ENCODE measurements at regions not wholly inside any gene's neighbourhood (a gene's known extent, or its start where the extent isn't known, plus 50 kb on each side); places are given as distances from the start of the nearest gene placed in this dataset.

GRCh38 chr20:48171626-48172356, 386.5 kb upstream of the SULF2 start:
- H3K4me3 ChIP-seq (ENCODE audit: low read length) = no peak overlapping the region
- no peaks in the 10 kb centered on the region for H3K9me3 ChIP-seq (ENCODE audit: control insufficient read depth, low read depth, low read length)
- WGBS (ENCODE audit: insufficient coverage, low lambda C conversion rate) = no CpG with 5 or more reads among the region's 10 CpGs
- no peak for DNase-seq
- H3K4me1 ChIP-seq (ENCODE audit: control insufficient read depth, insufficient read depth, low read length) = peaks cover 8% of the 10 kb centered on the region
- H3K27ac ChIP-seq (ENCODE audit: low read length) = no peak overlapping the region
- no peaks in the 10 kb centered on the region for H3K36me3 ChIP-seq (ENCODE audit: control insufficient read depth, insufficient read depth, low read length)
- H3K27me3 ChIP-seq (ENCODE audit: control insufficient read depth, insufficient read depth, low read length) = no peaks in the 10 kb centered on the region

GRCh38 chr20:48171071-48171470, 385.8 kb upstream of the SULF2 start:
- no peaks in the 10 kb centered on the region for H3K27me3 ChIP-seq (ENCODE audit: control insufficient read depth, insufficient read depth, low read length)
- H3K4me1 ChIP-seq (ENCODE audit: control insufficient read depth, insufficient read depth, low read length) = peaks cover 12% of the 10 kb centered on the region
- no peak overlapping the region for H3K4me3 ChIP-seq (ENCODE audit: low read length)
- no peaks in the 10 kb centered on the region for H3K9me3 ChIP-seq (ENCODE audit: control insufficient read depth, low read depth, low read length)
- 90% methylated on average over 2 of the region's 6 CpGs for WGBS (ENCODE audit: insufficient coverage, low lambda C conversion rate)
- no peak overlapping the region for H3K27ac ChIP-seq (ENCODE audit: low read length)
- no peaks in the 10 kb centered on the region for H3K36me3 ChIP-seq (ENCODE audit: control insufficient read depth, insufficient read depth, low read length)
- no peak for DNase-seq

DNA sequence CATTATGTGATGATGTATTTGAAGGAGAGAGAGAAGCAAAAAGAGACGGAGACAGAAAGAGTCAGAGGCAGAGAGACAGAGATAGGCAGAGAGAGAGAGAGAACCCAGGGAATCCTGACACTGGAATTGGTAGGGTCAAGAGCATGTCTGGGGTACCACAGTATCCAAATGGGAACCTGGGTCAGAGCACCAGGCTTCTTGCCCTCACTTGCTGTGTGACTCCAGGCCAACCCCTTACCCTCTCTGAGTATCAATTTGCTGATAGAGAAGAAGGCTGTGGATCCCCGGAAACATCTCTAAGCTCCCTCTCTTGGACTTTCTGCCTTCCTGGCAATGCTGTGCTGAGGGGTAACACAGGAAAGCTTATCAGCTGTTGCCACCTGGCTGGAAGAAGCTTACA, 385.3 kb upstream of the SULF2 start:
- H3K4me1 ChIP-seq (ENCODE audit: control insufficient read depth, insufficient read depth, low read length) = peaks cover 12% of the 10 kb centered on the region
- H3K27me3 ChIP-seq (ENCODE audit: control insufficient read depth, insufficient read depth, low read length) = no peaks in the 10 kb centered on the region
- H3K27ac ChIP-seq (ENCODE audit: low read length) = no peak overlapping the region
- no peak for DNase-seq
- 100% methylated on average over 1 of the region's 2 CpGs for WGBS (ENCODE audit: insufficient coverage, low lambda C conversion rate)
- no peaks in the 10 kb centered on the region for H3K36me3 ChIP-seq (ENCODE audit: control insufficient read depth, insufficient read depth, low read length)
- H3K9me3 ChIP-seq (ENCODE audit: control insufficient read depth, low read depth, low read length) = no peaks in the 10 kb centered on the region
- H3K4me3 ChIP-seq (ENCODE audit: low read length) = no peak overlapping the region

- H3K36me3 ChIP-seq (ENCODE audit: control insufficient read depth, insufficient read depth, low read length) = no peaks in the 10 kb centered on the region
- peaks cover 12% of the 10 kb centered on the region for H3K4me1 ChIP-seq (ENCODE audit: control insufficient read depth, insufficient read depth, low read length)
- H3K4me3 ChIP-seq (ENCODE audit: low read length) = no peak overlapping the region
- DNase-seq = no peak
- no peaks in the 10 kb centered on the region for H3K27me3 ChIP-seq (ENCODE audit: control insufficient read depth, insufficient read depth, low read length)
- no peak overlapping the region for H3K27ac ChIP-seq (ENCODE audit: low read length)
- 90% methylated on average over 2 of the region's 15 CpGs for WGBS (ENCODE audit: insufficient coverage, low lambda C conversion rate)
- no peaks in the 10 kb centered on the region for H3K9me3 ChIP-seq (ENCODE audit: control insufficient read depth, low read depth, low read length)
Observed at GRCh38 chr20:48169650-48170225, 384.5 kb upstream of the SULF2 start.

DNA sequence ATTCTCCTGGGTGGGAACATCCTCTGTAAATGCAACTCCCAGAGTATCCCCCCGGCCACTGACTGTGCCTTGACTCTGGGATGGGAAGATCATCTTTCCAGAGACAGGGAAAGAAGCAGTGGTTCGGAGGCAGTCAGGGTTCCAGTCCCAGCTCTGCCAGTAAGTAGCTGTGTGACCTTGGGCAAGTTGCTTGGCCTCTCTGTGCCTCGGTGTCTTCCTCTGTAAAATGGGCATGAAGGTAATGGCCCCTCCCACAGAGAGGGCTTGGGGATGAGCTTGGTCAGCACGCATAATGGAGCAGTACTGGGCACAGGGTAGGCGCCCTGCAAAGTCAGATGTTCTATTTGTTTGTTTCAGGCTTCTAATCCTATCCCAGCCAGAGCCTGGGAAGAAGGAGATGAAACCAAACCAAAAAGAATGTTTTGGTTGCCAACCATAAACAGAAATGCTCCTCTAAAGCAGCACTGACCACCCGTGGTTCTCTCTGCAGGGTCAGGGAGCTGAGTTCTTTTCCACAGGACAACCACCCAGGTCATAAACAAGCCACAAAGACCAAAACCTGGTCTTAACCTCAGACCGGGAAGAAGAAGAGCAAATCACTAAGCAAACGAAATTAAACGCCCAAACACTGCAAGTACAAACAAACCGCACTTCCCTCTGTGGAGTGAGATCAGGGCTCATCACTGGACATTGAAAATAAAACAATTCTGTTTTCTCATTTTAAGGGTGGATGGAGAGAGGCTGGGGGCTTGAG, 381.0 kb upstream of the SULF2 start:
- no peak overlapping the region for H3K27ac ChIP-seq (ENCODE audit: low read length)
- DNase-seq = no peak
- peaks cover 12% of the 10 kb centered on the region for H3K4me1 ChIP-seq (ENCODE audit: control insufficient read depth, insufficient read depth, low read length)
- H3K27me3 ChIP-seq (ENCODE audit: control insufficient read depth, insufficient read depth, low read length) = no peaks in the 10 kb centered on the region
- WGBS (ENCODE audit: insufficient coverage, low lambda C conversion rate) = no CpG with 5 or more reads among the region's 10 CpGs
- H3K9me3 ChIP-seq (ENCODE audit: control insufficient read depth, low read depth, low read length) = no peaks in the 10 kb centered on the region
- H3K36me3 ChIP-seq (ENCODE audit: control insufficient read depth, insufficient read depth, low read length) = no peaks in the 10 kb centered on the region
- no peak overlapping the region for H3K4me3 ChIP-seq (ENCODE audit: low read length)

DNA sequence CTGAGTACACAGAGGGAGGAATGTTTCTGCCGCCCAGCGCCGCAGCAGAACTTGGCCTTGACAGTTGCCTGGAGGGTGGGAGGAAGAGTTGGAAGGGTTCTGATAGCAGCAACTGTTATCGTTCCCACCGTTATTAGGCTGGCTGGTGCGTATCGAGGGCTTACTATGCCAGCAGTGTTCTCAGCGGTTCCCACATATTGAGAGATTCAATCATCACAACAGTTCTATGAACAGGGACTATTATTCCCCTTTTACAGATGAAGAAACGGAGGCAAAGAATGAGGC, 380.1 kb upstream of the SULF2 start:
- Histone ChIP-seq H3K36me3 (ENCODE audit: control insufficient read depth, insufficient read depth, low read length) (no peaks in the 10 kb centered on the region), H3K27me3 (ENCODE audit: control insufficient read depth, insufficient read depth, low read length) (no peaks in the 10 kb centered on the region)
- WGBS (ENCODE audit: insufficient coverage, low lambda C conversion rate) = no CpG with 5 or more reads among the region's 9 CpGs

GRCh38 chr20:48164566-48165400, 379.5 kb upstream of the SULF2 start:
- Histone ChIP-seq H3K27me3 (ENCODE audit: control insufficient read depth, insufficient read depth, low read length) (no peaks in the 10 kb centered on the region), H3K4me3 (ENCODE audit: low read length) (no peak overlapping the region), H3K4me1 (ENCODE audit: control insufficient read depth, insufficient read depth, low read length) (peaks cover 12% of the 10 kb centered on the region), H3K27ac (ENCODE audit: low read length) (no peak overlapping the region), H3K9me3 (ENCODE audit: control insufficient read depth, low read depth, low read length) (no peaks in the 10 kb centered on the region), H3K36me3 (ENCODE audit: control insufficient read depth, insufficient read depth, low read length) (no peaks in the 10 kb centered on the region)
- no peak for DNase-seq
- no CpG with 5 or more reads among the region's 17 CpGs for WGBS (ENCODE audit: insufficient coverage, low lambda C conversion rate)

More for the DNA sequence above, 380.1 kb upstream of the SULF2 start:
- Histone ChIP-seq H3K9me3 (ENCODE audit: control insufficient read depth, low read depth, low read length) (no peaks in the 10 kb centered on the region), H3K4me3 (ENCODE audit: low read length) (no peak overlapping the region), H3K4me1 (ENCODE audit: control insufficient read depth, insufficient read depth, low read length) (peaks cover 12% of the 10 kb centered on the region), H3K27ac (ENCODE audit: low read length) (no peak overlapping the region)
- no peak for DNase-seq

DNA sequence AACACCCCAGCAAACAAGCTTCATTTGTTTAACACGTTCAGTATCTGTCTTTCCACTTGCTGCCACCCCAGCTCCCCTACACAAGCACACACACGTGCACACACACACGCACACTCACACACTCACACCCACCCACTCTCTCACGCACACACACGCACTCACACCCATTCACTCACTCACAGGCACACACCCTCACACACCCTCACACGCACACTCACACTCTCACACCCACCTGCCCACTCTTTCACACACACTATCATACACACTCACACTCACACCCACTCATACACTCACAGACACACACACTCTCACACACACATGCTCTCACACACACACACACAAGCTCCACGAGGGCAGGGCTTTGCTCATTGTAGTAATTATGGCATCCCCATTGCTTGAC, 378.8 kb upstream of the SULF2 start:
- Histone ChIP-seq H3K9me3 (ENCODE audit: control insufficient read depth, low read depth, low read length) (no peaks in the 10 kb centered on the region), H3K4me3 (ENCODE audit: low read length) (no peak overlapping the region), H3K4me1 (ENCODE audit: control insufficient read depth, insufficient read depth, low read length) (peaks cover 12% of the 10 kb centered on the region), H3K27ac (ENCODE audit: low read length) (no peak overlapping the region), H3K27me3 (ENCODE audit: control insufficient read depth, insufficient read depth, low read length) (no peaks in the 10 kb centered on the region), H3K36me3 (ENCODE audit: control insufficient read depth, insufficient read depth, low read length) (no peaks in the 10 kb centered on the region)
- whole genome bisulfite sequencing (ENCODE audit: insufficient coverage, low lambda C conversion rate) = 75% methylated on average over 5 of the region's 7 CpGs
- no peak for DNase-seq

DNA sequence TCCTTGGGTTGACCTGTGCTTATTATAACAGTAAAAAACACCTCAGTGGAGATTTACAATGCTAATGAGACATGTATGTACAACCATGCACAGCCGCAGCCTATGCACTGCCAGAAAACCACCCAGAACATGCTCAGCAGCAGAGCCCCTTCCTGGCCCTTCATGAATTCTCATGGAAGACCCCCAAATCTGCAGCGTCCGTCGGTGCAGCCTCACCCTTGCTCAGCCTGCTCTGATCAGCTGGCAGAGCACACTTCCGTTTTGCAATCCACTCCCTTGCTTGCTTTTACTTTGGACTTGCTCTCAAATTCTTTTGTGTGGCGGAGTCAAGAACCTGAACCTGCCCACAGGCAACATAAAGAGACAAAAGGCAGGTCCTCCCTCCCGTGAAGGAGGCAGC, 378.2 kb upstream of the SULF2 start:
- no CpG with 5 or more reads among the region's 7 CpGs for WGBS (ENCODE audit: insufficient coverage, low lambda C conversion rate)
- no peaks in the 10 kb centered on the region for H3K9me3 ChIP-seq (ENCODE audit: control insufficient read depth, low read depth, low read length)
- H3K4me3 ChIP-seq (ENCODE audit: low read length) = no peak overlapping the region

DNA sequence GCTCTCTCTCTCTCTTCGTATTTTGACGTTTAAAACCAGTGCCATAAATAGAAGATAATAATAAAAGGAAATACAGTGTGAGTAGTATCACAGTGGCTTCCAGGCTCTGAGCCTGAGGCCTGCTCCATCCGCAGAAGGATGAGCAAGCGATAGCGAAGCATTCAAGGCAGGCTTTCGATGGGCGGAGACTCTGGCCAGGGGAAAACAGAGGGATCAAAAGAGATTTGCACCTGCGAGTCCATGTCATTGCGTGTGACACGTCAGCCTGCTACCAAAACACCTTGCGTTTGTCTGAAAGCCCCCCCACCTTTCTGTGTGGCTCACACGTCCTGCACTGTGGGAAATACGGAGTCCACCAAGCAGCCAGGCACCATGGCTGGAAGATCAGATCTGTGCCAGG, 377.3 kb upstream of the SULF2 start:
- Histone ChIP-seq H3K27ac (ENCODE audit: low read length) (no peak overlapping the region), H3K9me3 (ENCODE audit: control insufficient read depth, low read depth, low read length) (no peaks in the 10 kb centered on the region), H3K4me3 (ENCODE audit: low read length) (no peak overlapping the region), H3K4me1 (ENCODE audit: control insufficient read depth, insufficient read depth, low read length) (peaks cover 4% of the 10 kb centered on the region), H3K27me3 (ENCODE audit: control insufficient read depth, insufficient read depth, low read length) (no peaks in the 10 kb centered on the region), H3K36me3 (ENCODE audit: control insufficient read depth, insufficient read depth, low read length) (no peaks in the 10 kb centered on the region)
- WGBS (ENCODE audit: insufficient coverage, low lambda C conversion rate) = 90% methylated on average over 2 of the region's 13 CpGs
- DNase-seq = no peak

More for the DNA sequence above, 378.2 kb upstream of the SULF2 start:
- H3K36me3 ChIP-seq (ENCODE audit: control insufficient read depth, insufficient read depth, low read length) = no peaks in the 10 kb centered on the region
- no peak overlapping the region for H3K27ac ChIP-seq (ENCODE audit: low read length)
- DNase-seq = no peak
- H3K27me3 ChIP-seq (ENCODE audit: control insufficient read depth, insufficient read depth, low read length) = no peaks in the 10 kb centered on the region
- peaks cover 9% of the 10 kb centered on the region for H3K4me1 ChIP-seq (ENCODE audit: control insufficient read depth, insufficient read depth, low read length)
